CD14-positive monocyte (primary cell): ENCODE measurements at regions not wholly inside any gene's neighbourhood (a gene's known extent, or its start where the extent isn't known, plus 50 kb on each side); places are given as distances from the start of the nearest gene placed in this dataset.

Source experiments
- DNase-seq, 3 donors: peaks; one replicate each; pipeline ENCODE4 v3.0.0-alpha.2; 2011 to 2022
- H2AFZ ChIP-seq: 2 replicates; pipeline ENCODE4 v1.6.0; 2012; ENCODE audit warnings: mild to moderate bottlenecking, low read depth, low read length, inconsistent platforms; ENCODE audit not compliant: insufficient read depth, poor library complexity, severe bottlenecking
- H3K27ac ChIP-seq, 2 donors: 1 replicate in 1 of 2; 2 replicates in 1 of 2; pipeline ENCODE4 v1.5.1; 2012 to 2013; ENCODE audit warnings: low read length in 2 of 2, control low read depth in 1 of 2, inconsistent platforms in 1 of 2, low read depth in 1 of 2, mild to moderate bottlenecking in 1 of 2
- H3K27me3 ChIP-seq, 2 donors: one replicate each; pipeline versions ENCODE4 v1.6.0 to v1.6.1; 2011 to 2013; ENCODE audit warnings: low read length in 2 of 2; ENCODE audit not compliant: control insufficient read depth in 2 of 2, insufficient read depth in 2 of 2
- H3K36me3 ChIP-seq, 2 donors: replicated peaks in 1 of 2; 1 replicate in 1 of 2; 2 replicates in 1 of 2; pipeline versions ENCODE4 v1.5.1 to v1.6.1; 2012 to 2013; ENCODE audit warnings: low read length in 2 of 2, control low read depth in 1 of 2, inconsistent platforms in 1 of 2, mild to moderate bottlenecking in 1 of 2; ENCODE audit not compliant: insufficient read depth in 2 of 2, control insufficient read depth in 1 of 2
- H3K4me1 ChIP-seq, 2 donors: 1 replicate in 1 of 2; 2 replicates in 1 of 2; pipeline versions ENCODE4 v1.5.1 to v1.6.1; 2012 to 2013; ENCODE audit warnings: low read length in 2 of 2, control low read depth in 1 of 2, inconsistent platforms in 1 of 2, mild to moderate bottlenecking in 1 of 2, moderate library complexity in 1 of 2; ENCODE audit not compliant: insufficient read depth in 2 of 2, control insufficient read depth in 1 of 2
- H3K4me2 ChIP-seq: replicated peaks from 2 replicates; pipeline ENCODE3; 2012; ENCODE audit warnings: low read length, moderate library complexity, mild to moderate bottlenecking; ENCODE audit not compliant: poor library complexity, severe bottlenecking; ENCODE audit errors: extremely low read depth
- H3K4me3 ChIP-seq, 3 experiments: fragments of 200-600 bp in 1 of 3; sonication (generic) in 1 of 3; replicated peaks in 1 of 3; 1 replicate in 2 of 3; 2 replicates in 1 of 3; pipeline ENCODE4 v1.5.1; 2011 to 2013; ENCODE audit warnings: low read length in 3 of 3, mild to moderate bottlenecking in 3 of 3, control low read depth in 2 of 3, low read depth in 2 of 3, inconsistent platforms in 1 of 3, moderate library complexity in 1 of 3
- H3K79me2 ChIP-seq: 2 replicates; pipeline ENCODE4 v1.6.0; 2012; ENCODE audit warnings: mild to moderate bottlenecking, control low read depth, inconsistent platforms, low read length, moderate library complexity; ENCODE audit not compliant: insufficient read depth
- H3K9ac ChIP-seq: 2 replicates; pipeline ENCODE4 v1.6.0; 2017; ENCODE audit warnings: low read length, mild to moderate bottlenecking; ENCODE audit not compliant: insufficient read depth, poor library complexity, severe bottlenecking
- H3K9me3 ChIP-seq, 2 donors: replicated peaks in 1 of 2; 1 replicate in 1 of 2; 2 replicates in 1 of 2; pipeline versions ENCODE4 v1.5.1 to v1.6.1; 2012 to 2013; ENCODE audit warnings: low read length in 2 of 2, control low read depth in 1 of 2; ENCODE audit not compliant: control insufficient read depth in 1 of 2, insufficient read depth in 1 of 2
- H4K20me1 ChIP-seq: 2 replicates; pipeline ENCODE4 v1.6.0; 2012; ENCODE audit warnings: mild to moderate bottlenecking, low read length, control low read depth, moderate library complexity; ENCODE audit not compliant: insufficient read depth
- H3K27ac Mint-ChIP-seq, 7 donors: one replicate each; pipeline ENCODE4 v1.8.0; 2020; ENCODE audit warnings: mild to moderate bottlenecking in 7 of 7, mixed read lengths in 7 of 7, moderate library complexity in 6 of 7, inconsistent platforms in 2 of 7
- H3K27me3 Mint-ChIP-seq, 3 donors: one replicate each; pipeline ENCODE4 v1.8.0; 2021 to 2022; ENCODE audit warnings: low read depth in 3 of 3, mild to moderate bottlenecking in 3 of 3, mixed read lengths in 3 of 3, moderate library complexity in 3 of 3, inconsistent platforms in 1 of 3
- H3K36me3 Mint-ChIP-seq, 2 donors: one replicate each; pipeline ENCODE4 v1.8.0; 2020; ENCODE audit warnings: mixed read lengths in 2 of 2, inconsistent platforms in 1 of 2, mild to moderate bottlenecking in 1 of 2
- H3K4me1 Mint-ChIP-seq: one replicate; pipeline ENCODE4 v1.8.0; 2020; ENCODE audit warnings: mild to moderate bottlenecking, mixed read lengths
- H3K4me3 Mint-ChIP-seq, 2 donors: one replicate each; pipeline ENCODE4 v1.8.0; 2020; ENCODE audit warnings: mild to moderate bottlenecking in 2 of 2, mixed read lengths in 2 of 2, moderate library complexity in 1 of 2
- H3K9me3 Mint-ChIP-seq, 7 donors: one replicate each; pipeline ENCODE4 v1.8.0; 2020 to 2022; ENCODE audit warnings: mixed read lengths in 7 of 7, mild to moderate bottlenecking in 6 of 7, moderate library complexity in 6 of 7, inconsistent platforms in 2 of 7
- CTCF ChIP-seq: fragments of 200-600 bp; IDR thresholded peaks from one replicate; pipeline ENCODE4 v1.8.0; 2022; ENCODE audit warnings: antibody characterized with exemption, mild to moderate bottlenecking
- WGBS: methylation state at CpG from one replicate; pipeline ENCODE4 v1.1.5; 2013; ENCODE audit warnings: missing lambda C conversion rate; ENCODE audit not compliant: insufficient coverage; 5-methylcytosine and 5-hydroxymethylcytosine counted together
- intact Hi-C, 2 donors: fragments of 100-400 bp; cut with micrococcal nuclease; formaldehyde crosslinking; loops; one replicate each; pipeline versions ENCODE4 v1.15.0 to v1.15.1; 2023

DNA sequence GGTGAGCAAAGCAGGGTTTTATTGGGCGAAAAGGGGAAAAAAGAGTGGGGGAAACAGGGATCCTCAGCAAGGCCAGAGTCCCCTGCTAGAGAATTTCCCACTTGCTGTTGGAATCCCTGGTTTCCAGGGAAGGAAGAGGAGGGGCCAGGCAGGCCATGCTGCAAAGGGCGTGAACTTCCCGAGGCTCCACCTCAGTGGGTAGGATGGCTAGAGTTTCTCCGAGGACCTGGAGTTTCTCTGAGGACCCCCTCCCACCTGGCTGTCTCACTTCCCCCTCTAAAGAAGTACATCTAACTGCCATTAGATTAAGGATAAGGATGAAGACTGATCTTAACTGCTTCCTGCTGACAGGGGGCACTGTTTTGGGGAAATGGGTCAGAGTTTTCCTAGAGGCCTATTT lies 1239.3 kb upstream of the GJE1 start:
- no peak for TF ChIP-seq CTCF
- Histone ChIP-seq H4K20me1 (no peaks in the 10 kb centered on the region), H3K9me3 (peaks cover 0 to 16% of the 10 kb centered on the region in 2 donors), H3K9ac (no peak overlapping the region), H3K79me2 (no peaks in the 10 kb centered on the region), H3K4me3 (no peak overlapping the region), H3K36me3 (no peaks in the 10 kb centered on the region), H3K4me1 (peaks cover 3 to 17% of the 10 kb centered on the region in 2 donors), H3K4me2 (no peak overlapping the region), H3K27ac (no peak overlapping the region), H3K27me3 (no peaks in the 10 kb centered on the region), H2AFZ (no peak overlapping the region)
- H3K4me1 Mint-ChIP-seq = peaks cover 16% of the 10 kb centered on the region
- no peaks in the 10 kb centered on the region for H3K27me3 Mint-ChIP-seq
- no peak overlapping the region for H3K4me3 Mint-ChIP-seq
- DNase-seq = no peak
- H3K36me3 Mint-ChIP-seq = peaks cover 0 to 4% of the 10 kb centered on the region in 2 donors
- intact Hi-C loops = no loop called here
- 0% methylated on average over 1 of the region's 4 CpGs for WGBS
- H3K9me3 Mint-ChIP-seq = peaks cover 2 to 20% (median 10%) of the 10 kb centered on the region in 7 donors
- H3K27ac Mint-ChIP-seq = no peak overlapping the region

DNA sequence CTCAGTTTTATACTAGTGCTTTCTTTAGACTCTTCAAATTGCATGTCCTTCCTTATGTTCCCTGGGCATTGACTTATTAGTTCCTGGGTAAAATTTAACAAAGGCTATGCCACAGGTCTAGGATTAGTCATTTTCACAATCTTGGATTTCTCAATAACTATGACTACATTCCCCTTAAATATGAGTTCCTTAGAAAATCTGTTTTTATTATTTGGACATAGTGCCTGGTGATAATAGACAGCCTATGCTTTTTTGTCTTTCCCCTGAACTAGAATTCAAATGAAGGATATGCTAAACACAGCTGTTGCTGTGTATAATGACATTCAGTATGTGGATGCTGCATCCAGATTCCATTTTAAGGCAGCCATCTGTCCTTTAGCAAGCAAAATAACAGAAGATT lies 1252.8 kb upstream of the GJE1 start:
- DNase-seq = no peak
- no peak overlapping the region for H2AFZ ChIP-seq
- intact Hi-C loops = no loop called here
- H3K27ac ChIP-seq = no peak overlapping the region
- H4K20me1 ChIP-seq = no peaks in the 10 kb centered on the region
- H3K4me3 ChIP-seq = no peak overlapping the region
- Mint-ChIP-seq H3K4me3 (no peak overlapping the region), H3K9me3 (peaks cover 0 to 8% (median 2%) of the 10 kb centered on the region in 7 donors), H3K36me3 (no peaks in the 10 kb centered on the region), H3K27me3 (no peaks in the 10 kb centered on the region), H3K4me1 (no peaks in the 10 kb centered on the region), H3K27ac (no peak overlapping the region)
- H3K27me3 ChIP-seq = no peaks in the 10 kb centered on the region
- no peaks in the 10 kb centered on the region for H3K9me3 ChIP-seq
- H3K4me2 ChIP-seq = no peak overlapping the region
- no peaks in the 10 kb centered on the region for H3K4me1 ChIP-seq
- TF ChIP-seq CTCF = no peak
- no peaks in the 10 kb centered on the region for H3K79me2 ChIP-seq
- H3K36me3 ChIP-seq = no peaks in the 10 kb centered on the region
- H3K9ac ChIP-seq = no peak overlapping the region
